ENCODE measurements at regions not wholly inside any gene's neighbourhood (a gene's known extent, or its start where the extent isn't known, plus 50 kb on each side); places are given as distances from the start of the nearest gene placed in this dataset.

- no peak for DNase-seq
Measured at GRCh38 chr18:78673516-78674321, 305.9 kb upstream of the SALL3 start.

GRCh38 chr18:78675231-78675630, 304.4 kb upstream of the SALL3 start:
- no peak for DNase-seq

GRCh38 chr18:78676622-78677482, 302.8 kb upstream of the SALL3 start:
- DNase-seq = no peak

GRCh38 chr18:78677483-78678317, 301.9 kb upstream of the SALL3 start:
- DNase-seq = no peak

GRCh38 chr18:78678318-78678695, 301.3 kb upstream of the SALL3 start:
- DNase-seq = no peak

GRCh38 chr18:78679031-78679430, 300.6 kb upstream of the SALL3 start:
- DNase-seq = no peak

- no peak for DNase-seq
Measured at GRCh38 chr18:78679613-78680260, 299.9 kb upstream of the SALL3 start.

GRCh38 chr18:78681396-78681795, 298.2 kb upstream of the SALL3 start:
- no peak for DNase-seq

GRCh38 chr18:78681934-78682333, 297.7 kb upstream of the SALL3 start:
- no peak for DNase-seq

- DNase-seq = no peak
Measured at GRCh38 chr18:78682716-78683115, 296.9 kb upstream of the SALL3 start.

- no peak for DNase-seq
Measured at GRCh38 chr18:78683191-78684010, 296.2 kb upstream of the SALL3 start.

GRCh38 chr18:78685250-78685979, 294.2 kb upstream of the SALL3 start:
- DNase-seq = no peak

GRCh38 chr18:78685980-78686530, 293.6 kb upstream of the SALL3 start:
- no peak for DNase-seq

GRCh38 chr18:78686976-78687685, 292.5 kb upstream of the SALL3 start:
- no peak for DNase-seq

GRCh38 chr18:78687736-78688135, 291.9 kb upstream of the SALL3 start:
- DNase-seq = no peak

GRCh38 chr18:78688249-78688648, 291.4 kb upstream of the SALL3 start:
- no peak for DNase-seq

- no peak for DNase-seq
Measured at GRCh38 chr18:78688916-78689315, 290.7 kb upstream of the SALL3 start.

GRCh38 chr18:78689606-78690005, 290.0 kb upstream of the SALL3 start:
- no peak for DNase-seq

GRCh38 chr18:78692105-78692504, 287.5 kb upstream of the SALL3 start:
- no peak for DNase-seq

GRCh38 chr18:78693429-78693828, 286.2 kb upstream of the SALL3 start:
- no peak for DNase-seq

All from NCI-H510A (cell line).